ENCODE measurements at regions not wholly inside any gene's neighbourhood (a gene's known extent, or its start where the extent isn't known, plus 50 kb on each side); places are given as distances from the start of the nearest gene placed in this dataset.
A peak's percentile ranks its signal among the peaks of the same experiment; 100 is the strongest.

GRCh38 chr22:49013707-49014106 lies 814.0 kb downstream of the BRD1 start:
- H3K4me3 ChIP-seq (ENCODE audit: insufficient read depth, low read depth, low read length): no peak overlapping the region
- H3K36me3 ChIP-seq (replicated peaks; ENCODE audit: control insufficient read depth, insufficient read depth, low read length): no peaks in the 10 kb centered on the region
- H3K27me3 ChIP-seq (ENCODE audit: control insufficient read depth, insufficient read depth, low read length): no peaks in the 10 kb centered on the region
- DNase-seq: peak; percentile 13

GRCh38 chr22:49012712-49013395 lies 814.8 kb downstream of the BRD1 start:
- peak; percentile 16 for DNase-seq

GRCh38 chr22:49011769-49012648 lies 815.7 kb downstream of the BRD1 start:
- no peaks in the 10 kb centered on the region for H3K27me3 ChIP-seq (ENCODE audit: control insufficient read depth, insufficient read depth, low read length)
- no peak overlapping the region for H3K4me3 ChIP-seq (ENCODE audit: insufficient read depth, low read depth, low read length)
- H3K36me3 ChIP-seq (replicated peaks; ENCODE audit: control insufficient read depth, insufficient read depth, low read length): no peaks in the 10 kb centered on the region
- DNase-seq: peak; percentile 52

More at GRCh38 chr22:49012712-49013395, 814.8 kb downstream of the BRD1 start:
- Histone ChIP-seq H3K4me3 (ENCODE audit: insufficient read depth, low read depth, low read length) (no peak overlapping the region), H3K36me3 (replicated peaks; ENCODE audit: control insufficient read depth, insufficient read depth, low read length) (no peaks in the 10 kb centered on the region), H3K27me3 (ENCODE audit: control insufficient read depth, insufficient read depth, low read length) (no peaks in the 10 kb centered on the region)

GRCh38 chr22:49011379-49011768 lies 816.3 kb downstream of the BRD1 start:
- DNase-seq: peak; percentile 41
- Histone ChIP-seq H3K27me3 (ENCODE audit: control insufficient read depth, insufficient read depth, low read length) (no peaks in the 10 kb centered on the region), H3K36me3 (replicated peaks; ENCODE audit: control insufficient read depth, insufficient read depth, low read length) (no peaks in the 10 kb centered on the region), H3K4me3 (ENCODE audit: insufficient read depth, low read depth, low read length) (no peak overlapping the region)

- DNase-seq: no peak
- H3K36me3 ChIP-seq (replicated peaks; ENCODE audit: control insufficient read depth, insufficient read depth, low read length): no peaks in the 10 kb centered on the region
- H3K27me3 ChIP-seq (ENCODE audit: control insufficient read depth, insufficient read depth, low read length): no peaks in the 10 kb centered on the region
- H3K4me3 ChIP-seq (ENCODE audit: insufficient read depth, low read depth, low read length): no peak overlapping the region
These were observed 816.8 kb downstream of the BRD1 start for GRCh38 chr22:49010901-49011300.

- H3K4me3 ChIP-seq (ENCODE audit: insufficient read depth, low read depth, low read length): no peak overlapping the region
- peak; percentile 47 for DNase-seq
- no peaks in the 10 kb centered on the region for H3K36me3 ChIP-seq (replicated peaks; ENCODE audit: control insufficient read depth, insufficient read depth, low read length)
- H3K27me3 ChIP-seq (ENCODE audit: control insufficient read depth, insufficient read depth, low read length): no peaks in the 10 kb centered on the region
These were observed 817.4 kb downstream of the BRD1 start for GRCh38 chr22:49010070-49010863.

- Histone ChIP-seq H3K27me3 (ENCODE audit: control insufficient read depth, insufficient read depth, low read length) (no peaks in the 10 kb centered on the region), H3K4me3 (ENCODE audit: insufficient read depth, low read depth, low read length) (no peak overlapping the region), H3K36me3 (replicated peaks; ENCODE audit: control insufficient read depth, insufficient read depth, low read length) (no peaks in the 10 kb centered on the region)
- DNase-seq: peak; percentile 26
These were observed 818.2 kb downstream of the BRD1 start for GRCh38 chr22:49009359-49010063.

- DNase-seq: peak; percentile 8
- Histone ChIP-seq H3K36me3 (replicated peaks; ENCODE audit: control insufficient read depth, insufficient read depth, low read length) (no peaks in the 10 kb centered on the region), H3K4me3 (ENCODE audit: insufficient read depth, low read depth, low read length) (no peak overlapping the region), H3K27me3 (ENCODE audit: control insufficient read depth, insufficient read depth, low read length) (no peaks in the 10 kb centered on the region)
These were observed 818.9 kb downstream of the BRD1 start for GRCh38 chr22:49008682-49009235.

- H3K27me3 ChIP-seq (ENCODE audit: control insufficient read depth, insufficient read depth, low read length): no peaks in the 10 kb centered on the region
These were observed 820.5 kb downstream of the BRD1 start for GRCh38 chr22:49007013-49007653.

GRCh38 chr22:49006207-49007012 lies 821.3 kb downstream of the BRD1 start:
- no peaks in the 10 kb centered on the region for H3K27me3 ChIP-seq (ENCODE audit: control insufficient read depth, insufficient read depth, low read length)
- no peaks in the 10 kb centered on the region for H3K36me3 ChIP-seq (replicated peaks; ENCODE audit: control insufficient read depth, insufficient read depth, low read length)
- peak; percentile 36 for DNase-seq
- no peak overlapping the region for H3K4me3 ChIP-seq (ENCODE audit: insufficient read depth, low read depth, low read length)

More at GRCh38 chr22:49007013-49007653, 820.5 kb downstream of the BRD1 start:
- no peak for DNase-seq
- no peak overlapping the region for H3K4me3 ChIP-seq (ENCODE audit: insufficient read depth, low read depth, low read length)
- no peaks in the 10 kb centered on the region for H3K36me3 ChIP-seq (replicated peaks; ENCODE audit: control insufficient read depth, insufficient read depth, low read length)

- DNase-seq: no peak
- no peaks in the 10 kb centered on the region for H3K36me3 ChIP-seq (replicated peaks; ENCODE audit: control insufficient read depth, insufficient read depth, low read length)
- no peak overlapping the region for H3K4me3 ChIP-seq (ENCODE audit: insufficient read depth, low read depth, low read length)
- no peaks in the 10 kb centered on the region for H3K27me3 ChIP-seq (ENCODE audit: control insufficient read depth, insufficient read depth, low read length)
These were observed 822.1 kb downstream of the BRD1 start for GRCh38 chr22:49005557-49005956.

GRCh38 chr22:49004484-49005399 lies 822.9 kb downstream of the BRD1 start:
- DNase-seq: no peak
- no peak overlapping the region for H3K4me3 ChIP-seq (ENCODE audit: insufficient read depth, low read depth, low read length)
- H3K27me3 ChIP-seq (ENCODE audit: control insufficient read depth, insufficient read depth, low read length): no peaks in the 10 kb centered on the region
- no peaks in the 10 kb centered on the region for H3K36me3 ChIP-seq (replicated peaks; ENCODE audit: control insufficient read depth, insufficient read depth, low read length)

Data from H7 (cell line).